Kidney (tissue), 13 donors: ENCODE measurements at regions not wholly inside any gene's neighbourhood (a gene's known extent, or its start where the extent isn't known, plus 50 kb on each side); places are given as distances from the start of the nearest gene placed in this dataset.
"Not testable (repeated sequence)": the region's sequence is repeated elsewhere in the genome, so short reads cannot be mapped to it uniquely, and the experiment has no call there.

Source experiments
- DNase-seq, 5 donors: peaks; one replicate each; pipeline ENCODE4 v3.0.0-alpha.2; 2013 to 2020
- FAIRE-seq: peaks from 2 replicates; lab custom pipeline; 2012; peaks lifted over from hg19 to GRCh38; lab: Jason Lieb, UNC
- H3K27ac ChIP-seq, 2 donors: one replicate each; pipeline ENCODE4 v1.7.0; 2013; ENCODE audit warnings: low read depth in 2 of 2, low read length in 2 of 2, inconsistent platforms in 1 of 2
- H3K27me3 ChIP-seq: one replicate; pipeline ENCODE4 v1.7.1; 2013; ENCODE audit warnings: low read length, inconsistent platforms; ENCODE audit not compliant: control insufficient read depth, insufficient read depth
- H3K36me3 ChIP-seq, 3 donors: one replicate each; pipeline versions ENCODE4 v1.7.0 to v1.7.1; 2013; ENCODE audit warnings: low read length in 3 of 3, control low read depth in 1 of 3, inconsistent platforms in 1 of 3; ENCODE audit not compliant: insufficient read depth in 3 of 3, control insufficient read depth in 2 of 3
- H3K4me1 ChIP-seq, 3 donors: one replicate each; pipeline versions ENCODE4 v1.7.0 to v1.7.1; 2013; ENCODE audit warnings: low read length in 3 of 3, inconsistent platforms in 1 of 3, low read depth in 1 of 3; ENCODE audit not compliant: control insufficient read depth in 2 of 3, insufficient read depth in 2 of 3
- H3K4me3 ChIP-seq, 3 donors: one replicate each; pipeline versions ENCODE4 v1.7.0 to v1.8.1; 2013; ENCODE audit warnings: low read length in 3 of 3, control low read depth in 1 of 3, inconsistent platforms in 1 of 3
- H3K9ac ChIP-seq, 3 donors: one replicate each; pipeline versions ENCODE4 v1.7.0 to v1.7.1; 2013; ENCODE audit warnings: low read length in 3 of 3, control low read depth in 1 of 3, inconsistent platforms in 1 of 3
- H3K9me3 ChIP-seq, 3 donors: one replicate each; pipeline versions ENCODE4 v1.7.0 to v1.7.1; 2013; ENCODE audit warnings: low read length in 3 of 3, control low read depth in 1 of 3, inconsistent platforms in 1 of 3; ENCODE audit not compliant: control insufficient read depth in 2 of 3, insufficient read depth in 1 of 3
- intact Hi-C: fragments of 100-400 bp; cut with DNase I; formaldehyde crosslinking; loops from one replicate; pipeline ENCODE4 v1.11.1; 2022
- TF ChIP-seq, protein P1 (sequence below): IDR thresholded peaks from 3 replicates; pipeline ENCODE4 v1.5.1; 2012; ENCODE audit warnings: mild to moderate bottlenecking, moderate library complexity, borderline replicate concordance; ENCODE audit not compliant: insufficient read depth; ENCODE audit errors: extremely low read depth
- donor health status: control.
- donor health status: control.
- donor health status: control.
- donor health status: control.
- donor health status: control.
- donor health status: DM: yes; HTN: yes; CAD: no.
- donor health status: Normal renal cell carcinoma (clear cell type).

DNA sequence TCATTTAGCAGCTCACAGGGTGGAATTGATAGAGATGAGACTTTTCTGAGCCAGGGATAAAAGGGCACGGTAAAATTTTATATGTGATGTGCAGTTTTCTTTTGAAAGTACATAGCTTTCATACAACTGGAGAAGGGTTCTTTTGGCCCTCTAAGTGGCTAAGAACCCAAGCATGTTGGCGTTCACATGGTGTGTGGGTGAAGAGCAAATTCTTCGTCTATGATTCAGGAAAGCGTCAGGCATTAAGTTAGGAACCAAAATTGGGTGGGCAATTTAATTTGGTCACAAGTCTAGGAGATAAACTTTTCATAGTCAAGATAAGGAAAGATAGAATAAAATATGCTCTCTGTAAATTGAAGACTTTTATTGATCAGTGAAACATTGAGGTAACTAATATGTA is 153.9 kb downstream of the UTRN start:
- H3K9me3 ChIP-seq = peaks cover 0 to 6% (median 3%) of the 10 kb centered on the region in 3 donors
- no peaks in the 10 kb centered on the region for H3K27me3 ChIP-seq
- FAIRE-seq = no peak
- no peak for DNase-seq
- intact Hi-C loops = no loop called here
- no peak overlapping the region for H3K27ac ChIP-seq
- no peak overlapping the region for H3K9ac ChIP-seq
- peaks cover 11 to 35% (median 18%) of the 10 kb centered on the region in 3 donors for H3K36me3 ChIP-seq
- TF ChIP-seq, protein P1, sequence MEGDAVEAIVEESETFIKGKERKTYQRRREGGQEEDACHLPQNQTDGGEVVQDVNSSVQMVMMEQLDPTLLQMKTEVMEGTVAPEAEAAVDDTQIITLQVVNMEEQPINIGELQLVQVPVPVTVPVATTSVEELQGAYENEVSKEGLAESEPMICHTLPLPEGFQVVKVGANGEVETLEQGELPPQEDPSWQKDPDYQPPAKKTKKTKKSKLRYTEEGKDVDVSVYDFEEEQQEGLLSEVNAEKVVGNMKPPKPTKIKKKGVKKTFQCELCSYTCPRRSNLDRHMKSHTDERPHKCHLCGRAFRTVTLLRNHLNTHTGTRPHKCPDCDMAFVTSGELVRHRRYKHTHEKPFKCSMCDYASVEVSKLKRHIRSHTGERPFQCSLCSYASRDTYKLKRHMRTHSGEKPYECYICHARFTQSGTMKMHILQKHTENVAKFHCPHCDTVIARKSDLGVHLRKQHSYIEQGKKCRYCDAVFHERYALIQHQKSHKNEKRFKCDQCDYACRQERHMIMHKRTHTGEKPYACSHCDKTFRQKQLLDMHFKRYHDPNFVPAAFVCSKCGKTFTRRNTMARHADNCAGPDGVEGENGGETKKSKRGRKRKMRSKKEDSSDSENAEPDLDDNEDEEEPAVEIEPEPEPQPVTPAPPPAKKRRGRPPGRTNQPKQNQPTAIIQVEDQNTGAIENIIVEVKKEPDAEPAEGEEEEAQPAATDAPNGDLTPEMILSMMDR = no peak
- H3K4me3 ChIP-seq = no peak overlapping the region
- H3K4me1 ChIP-seq = peaks cover 0 to 2% (median 0%) of the 10 kb centered on the region in 3 donors

DNA sequence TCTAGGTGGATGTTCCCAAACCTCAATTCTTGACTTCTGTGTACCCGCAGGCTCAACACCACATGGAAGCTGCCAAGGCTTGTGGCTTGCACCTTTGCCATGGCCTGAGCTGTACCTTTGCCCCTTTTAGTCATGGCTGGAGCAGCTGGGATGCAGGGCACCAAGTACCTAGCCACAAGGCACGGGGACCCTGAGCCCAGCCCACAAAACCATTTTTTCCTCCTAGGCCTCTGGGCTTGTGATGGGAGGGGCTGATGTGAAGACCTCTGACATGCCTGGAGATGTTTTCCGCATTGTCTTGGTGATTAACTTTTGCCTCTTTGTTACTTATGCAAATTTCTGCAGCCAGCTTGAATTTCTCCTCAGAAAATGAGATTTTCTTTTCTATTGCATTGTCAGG is 156.7 kb downstream of the UTRN start:
- DNase-seq, H3K27me3 ChIP-seq, H3K9me3 ChIP-seq, FAIRE-seq, H3K4me3 ChIP-seq, intact Hi-C loops, H3K27ac ChIP-seq, H3K9ac ChIP-seq, H3K4me1 ChIP-seq: not testable (repeated sequence)
- peaks cover 13 to 35% (median 16%) of the 10 kb centered on the region in 3 donors for H3K36me3 ChIP-seq

DNA sequence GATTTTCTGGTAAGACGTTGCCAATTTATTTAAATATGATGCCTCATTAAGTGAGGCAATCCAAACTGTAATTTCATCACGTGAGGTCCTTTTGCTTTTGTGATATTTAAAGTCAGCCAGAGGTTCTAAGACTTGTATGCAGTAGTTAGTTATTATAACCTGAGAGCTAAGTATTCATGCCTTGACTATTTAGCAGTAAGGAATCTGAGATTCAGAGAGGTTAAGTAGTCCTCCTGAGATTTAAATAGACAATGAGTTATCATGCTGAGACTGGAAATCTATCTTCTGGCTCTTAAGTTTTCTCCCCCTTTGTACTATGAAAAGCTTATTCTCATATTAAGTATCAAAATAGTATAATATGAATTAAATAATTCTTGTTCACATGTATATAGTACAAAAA is 158.0 kb downstream of the UTRN start:
- DNase-seq (no peak), FAIRE-seq (no peak)
- Histone ChIP-seq H3K9me3 (peaks cover 0 to 6% (median 3%) of the 10 kb centered on the region in 3 donors), H3K27me3 (no peaks in the 10 kb centered on the region), H3K4me3 (no peak overlapping the region), H3K9ac (no peak overlapping the region), H3K36me3 (peaks cover 14 to 30% (median 16%) of the 10 kb centered on the region in 3 donors), H3K27ac (no peak overlapping the region), H3K4me1 (no peaks in the 10 kb centered on the region)
- intact Hi-C loops = no loop called here
- TF ChIP-seq, protein P1 = no peak

DNA sequence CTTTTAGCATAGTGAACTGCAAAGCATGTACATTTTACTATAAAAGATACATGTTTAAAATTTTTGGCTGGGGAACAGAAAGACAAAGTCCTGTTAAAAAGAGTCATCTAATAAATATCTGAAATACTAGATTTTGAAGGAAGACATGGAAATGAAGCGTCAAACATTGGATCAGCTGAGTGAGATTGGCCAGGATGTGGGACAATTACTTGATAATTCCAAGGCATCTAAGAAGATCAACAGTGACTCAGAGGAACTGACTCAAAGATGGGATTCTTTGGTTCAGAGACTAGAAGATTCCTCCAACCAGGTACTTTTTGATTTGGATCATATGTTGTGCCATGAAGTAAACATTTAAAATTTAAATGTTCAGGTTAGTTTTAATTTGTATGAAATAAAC is 162.3 kb downstream of the UTRN start:
- H3K36me3 ChIP-seq = peaks cover 10 to 16% (median 10%) of the 10 kb centered on the region in 3 donors
- no peak overlapping the region for H3K4me3 ChIP-seq
- FAIRE-seq (no peak), DNase-seq (no peak)
- TF ChIP-seq, protein P1 = no peak
- H3K9me3 ChIP-seq = no peaks in the 10 kb centered on the region
- H3K27ac ChIP-seq = no peak overlapping the region
- H3K4me1 ChIP-seq = no peaks in the 10 kb centered on the region
- no peaks in the 10 kb centered on the region for H3K27me3 ChIP-seq
- no peak overlapping the region for H3K9ac ChIP-seq
- intact Hi-C loops = no loop called here
